GM23248 (cell line): ENCODE measurements at regions not wholly inside any gene's neighbourhood (a gene's known extent, or its start where the extent isn't known, plus 50 kb on each side); places are given as distances from the start of the nearest gene placed in this dataset.

ENCODE experiments used
- EZH2 ChIP-seq: fragments of 200-600 bp; sonication (generic); IDR thresholded peaks from 2 replicates; pipeline ENCODE4 v1.6.1; 2018; ENCODE audit warnings: antibody characterized with exemption, mild to moderate bottlenecking; ENCODE audit not compliant: insufficient read depth, poor library complexity, severe bottlenecking
- EZH2phosphoT487 ChIP-seq: fragments of 200-600 bp; sonication (generic); IDR thresholded peaks from 2 replicates; pipeline ENCODE4 v1.6.1; 2018; ENCODE audit warnings: antibody characterized with exemption, moderate library complexity, mild to moderate bottlenecking, low read depth; ENCODE audit not compliant: insufficient read depth

DNA sequence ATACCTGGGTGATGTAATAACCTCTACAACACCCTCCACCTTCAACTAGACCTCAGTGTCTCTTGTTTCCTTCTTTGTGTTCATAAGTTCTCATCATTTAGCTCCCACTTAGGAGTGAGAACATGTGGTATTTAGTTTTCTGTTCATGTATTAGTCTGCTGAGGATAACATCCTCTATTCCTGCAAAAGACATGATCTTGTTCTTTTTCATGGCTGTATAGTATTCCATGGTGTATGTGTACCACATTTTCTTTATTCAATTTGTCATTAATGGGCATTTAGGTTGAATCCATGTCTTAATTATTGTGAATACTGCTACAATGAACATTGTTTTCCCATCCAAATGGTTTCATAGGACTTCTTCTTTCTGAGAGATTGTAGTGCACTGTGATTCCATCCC lies 135.7 kb downstream of the MBL2 start:
- no peak for TF ChIP-seq EZH2
- no peak for TF ChIP-seq EZH2phosphoT487
